Heart left ventricle (tissue), 13 donors: ENCODE measurements at regions not wholly inside any gene's neighbourhood (a gene's known extent, or its start where the extent isn't known, plus 50 kb on each side); places are given as distances from the start of the nearest gene placed in this dataset.

Experiments used
- POLR2A ChIP-seq, 2 donors: fragments of 450-650 bp; IDR thresholded peaks; one replicate each; pipeline ENCODE4 v1.6.1; 2017; ENCODE audit warnings: antibody characterized with exemption in 2 of 2, mild to moderate bottlenecking in 2 of 2, moderate library complexity in 2 of 2
- TF ChIP-seq, protein P1 (sequence below), 12 donors: fragments of 200-600 bp; sonication (generic) in 4 of 12; IDR thresholded peaks; one replicate each; pipeline versions ENCODE4 v1.5.0 to v1.8.0; 2018 to 2022; ENCODE audit warnings: antibody characterized with exemption in 12 of 12, mild to moderate bottlenecking in 5 of 12
- donor health status: ischemic (EF 13 %, LVEDD 7.1; RV severe dilation, severe dysfunction).
- donor health status: DM: no; HTN: yes; CAD: no.
- donor health status: DM: no; HTN: no; CAD: no.
- donor health status: ischemic (EF 25% LVEDD 6.9; RV normal size, moderate dysfunction).
- donor health status: ischemic (EF 25% LVEDD 5.7; RV mildly dilated, moderate dysfunction).
- donor health status: ischemic (EF 35%, LVEDD 5.7; RV mildly dilated, moderate dysfunction).
- donor health status: nonischemic (EF 11% LVEDD 7.7; RV severe dilation, severe dysfunction).
- donor health status: DM: yes; HTN: yes; CAD: no.
- donor health status: PGD.
- donor health status: ischemic (EF 29% LVEDD 5.4; RV normal size, mild dysfunction).
- donor health status: nonischemic (EF 23%, LVEDD 6.1; RV moderate dilation, normal function).

DNA sequence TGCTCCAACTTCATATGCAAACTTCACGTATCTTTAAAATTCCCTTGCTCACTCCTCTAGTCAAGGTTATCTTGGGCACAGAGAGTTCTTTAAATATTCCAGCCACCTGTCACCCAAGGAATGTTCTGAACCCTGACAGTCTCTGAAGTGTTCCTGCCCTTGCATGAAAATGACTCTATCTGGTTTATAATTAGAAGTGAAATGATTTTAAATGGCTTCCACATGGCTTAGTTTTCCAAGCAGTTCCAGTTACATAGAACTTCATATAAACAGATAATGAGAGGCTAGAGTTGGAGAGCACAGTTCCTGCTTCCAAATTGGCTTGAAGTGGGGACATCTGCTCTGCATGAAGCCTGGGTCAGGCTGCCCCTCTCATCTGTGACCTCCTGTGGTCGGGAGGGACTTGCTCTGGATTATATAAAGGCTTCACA lies 81.9 kb downstream of the SLC4A3 start:
- TF ChIP-seq, protein P1, sequence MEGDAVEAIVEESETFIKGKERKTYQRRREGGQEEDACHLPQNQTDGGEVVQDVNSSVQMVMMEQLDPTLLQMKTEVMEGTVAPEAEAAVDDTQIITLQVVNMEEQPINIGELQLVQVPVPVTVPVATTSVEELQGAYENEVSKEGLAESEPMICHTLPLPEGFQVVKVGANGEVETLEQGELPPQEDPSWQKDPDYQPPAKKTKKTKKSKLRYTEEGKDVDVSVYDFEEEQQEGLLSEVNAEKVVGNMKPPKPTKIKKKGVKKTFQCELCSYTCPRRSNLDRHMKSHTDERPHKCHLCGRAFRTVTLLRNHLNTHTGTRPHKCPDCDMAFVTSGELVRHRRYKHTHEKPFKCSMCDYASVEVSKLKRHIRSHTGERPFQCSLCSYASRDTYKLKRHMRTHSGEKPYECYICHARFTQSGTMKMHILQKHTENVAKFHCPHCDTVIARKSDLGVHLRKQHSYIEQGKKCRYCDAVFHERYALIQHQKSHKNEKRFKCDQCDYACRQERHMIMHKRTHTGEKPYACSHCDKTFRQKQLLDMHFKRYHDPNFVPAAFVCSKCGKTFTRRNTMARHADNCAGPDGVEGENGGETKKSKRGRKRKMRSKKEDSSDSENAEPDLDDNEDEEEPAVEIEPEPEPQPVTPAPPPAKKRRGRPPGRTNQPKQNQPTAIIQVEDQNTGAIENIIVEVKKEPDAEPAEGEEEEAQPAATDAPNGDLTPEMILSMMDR (IDR thresholded peaks at IDR 0.05), result no peak
- no peak for TF ChIP-seq POLR2A (IDR thresholded peaks at IDR 0.05)
